ENCODE measurements at regions not wholly inside any gene's neighbourhood (a gene's known extent, or its start where the extent isn't known, plus 50 kb on each side); places are given as distances from the start of the nearest gene placed in this dataset.
"Not testable (repeated sequence)": the region's sequence is repeated elsewhere in the genome, so short reads cannot be mapped to it uniquely, and the experiment has no call there.

GRCh38 chr14:105641951-105642350, 115.6 kb downstream of the TMEM121 start:
- H3K4me1 ChIP-seq; H3K4me3 ChIP-seq; H3K9me3 ChIP-seq; H3K36me3 ChIP-seq (replicated peaks); DNase-seq (ENCODE audit: low spot score in 2 of 2); H3K27me3 ChIP-seq (ENCODE audit: low read depth); in situ Hi-C loops (cut with MboI; ENCODE audit: low sequenced_read_pairs): not testable (repeated sequence)

DNA sequence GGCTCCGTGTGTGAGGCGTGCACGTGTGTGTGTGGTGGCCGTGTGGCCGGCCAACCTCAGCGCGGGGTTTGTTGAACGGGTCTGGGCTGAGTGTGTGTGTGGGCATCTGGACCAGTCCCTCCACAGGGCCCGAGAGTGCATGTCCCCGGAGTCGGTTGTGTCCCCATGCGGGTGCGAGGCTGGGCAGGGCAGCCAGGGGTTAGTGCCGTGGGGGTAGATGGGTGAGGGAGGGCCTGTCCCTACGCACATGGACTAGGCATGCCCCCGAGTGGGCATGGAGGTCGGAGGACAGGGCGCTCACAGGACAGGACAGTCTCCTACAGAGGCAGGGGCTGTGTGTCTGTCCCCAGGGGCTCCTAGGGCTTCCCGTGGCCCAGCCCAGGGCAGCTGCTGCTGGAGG, 116.1 kb downstream of the TMEM121 start:
- in situ Hi-C loops (cut with MboI; ENCODE audit: low sequenced_read_pairs); H3K4me3 ChIP-seq; H3K36me3 ChIP-seq (replicated peaks); H3K9me3 ChIP-seq; DNase-seq (ENCODE audit: low spot score in 2 of 2); H3K4me1 ChIP-seq; H3K27me3 ChIP-seq (ENCODE audit: low read depth): not testable (repeated sequence)

GRCh38 chr14:105643406-105644052, 117.1 kb downstream of the TMEM121 start:
- DNase-seq (ENCODE audit: low spot score in 2 of 2); H3K36me3 ChIP-seq (replicated peaks); in situ Hi-C loops (cut with MboI; ENCODE audit: low sequenced_read_pairs); H3K27me3 ChIP-seq (ENCODE audit: low read depth); H3K4me3 ChIP-seq; H3K9me3 ChIP-seq; H3K4me1 ChIP-seq: not testable (repeated sequence)

DNA sequence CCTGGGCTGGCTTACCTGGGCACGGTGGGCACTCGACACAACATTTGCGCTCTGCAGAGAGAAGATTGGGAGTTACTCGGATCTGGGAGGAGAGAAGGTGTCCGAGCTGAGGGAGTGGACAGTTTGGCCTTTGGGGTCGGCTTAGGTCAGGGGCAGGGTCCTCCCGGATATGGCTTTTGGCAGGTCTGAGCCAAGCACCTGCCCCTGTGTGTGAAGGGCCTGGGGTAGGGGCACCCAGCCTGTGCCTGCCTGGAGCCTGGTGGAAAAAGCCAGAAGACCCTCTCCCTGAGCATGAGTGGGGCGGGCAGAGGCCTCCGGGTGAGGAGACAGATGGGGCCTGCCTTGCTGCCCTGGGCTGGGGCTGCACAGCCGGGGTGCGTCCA, 117.7 kb downstream of the TMEM121 start:
- H3K36me3 ChIP-seq (replicated peaks); H3K4me1 ChIP-seq; in situ Hi-C loops (cut with MboI; ENCODE audit: low sequenced_read_pairs); H3K4me3 ChIP-seq; DNase-seq (ENCODE audit: low spot score in 2 of 2); H3K27me3 ChIP-seq (ENCODE audit: low read depth); H3K9me3 ChIP-seq: not testable (repeated sequence)

GRCh38 chr14:105644457-105644856, 118.1 kb downstream of the TMEM121 start:
- in situ Hi-C loops (cut with MboI; ENCODE audit: low sequenced_read_pairs); H3K4me1 ChIP-seq; DNase-seq (ENCODE audit: low spot score in 2 of 2): not testable (repeated sequence)

DNA sequence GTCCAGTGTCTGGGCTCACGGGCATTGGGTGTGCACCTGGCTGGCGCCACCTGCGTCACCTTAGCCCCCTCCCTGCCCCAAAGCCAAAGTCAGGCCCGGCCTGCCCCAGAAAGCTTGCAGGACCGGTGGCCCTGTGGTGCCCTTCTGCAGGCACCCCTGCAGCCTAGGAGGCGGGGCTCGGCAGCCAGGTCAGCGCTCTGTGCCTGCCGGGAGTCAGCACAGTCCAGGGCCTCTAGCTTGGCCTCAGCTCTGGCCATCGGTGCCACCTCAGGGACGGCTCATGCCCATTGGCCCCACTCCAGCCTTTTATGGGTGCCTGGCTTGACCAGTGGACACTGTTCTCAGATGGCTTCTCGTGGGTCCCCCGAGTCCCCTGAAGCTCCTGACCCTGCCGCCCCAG, 118.5 kb downstream of the TMEM121 start:
- H3K27me3 ChIP-seq (ENCODE audit: low read depth); H3K36me3 ChIP-seq (replicated peaks); H3K4me1 ChIP-seq; in situ Hi-C loops (cut with MboI; ENCODE audit: low sequenced_read_pairs); H3K4me3 ChIP-seq; H3K9me3 ChIP-seq; DNase-seq (ENCODE audit: low spot score in 2 of 2): not testable (repeated sequence)

More at GRCh38 chr14:105644457-105644856, 118.1 kb downstream of the TMEM121 start:
- not testable (repeated sequence) for H3K27me3 ChIP-seq (ENCODE audit: low read depth); H3K9me3 ChIP-seq; H3K4me3 ChIP-seq; H3K36me3 ChIP-seq (replicated peaks)

DNA sequence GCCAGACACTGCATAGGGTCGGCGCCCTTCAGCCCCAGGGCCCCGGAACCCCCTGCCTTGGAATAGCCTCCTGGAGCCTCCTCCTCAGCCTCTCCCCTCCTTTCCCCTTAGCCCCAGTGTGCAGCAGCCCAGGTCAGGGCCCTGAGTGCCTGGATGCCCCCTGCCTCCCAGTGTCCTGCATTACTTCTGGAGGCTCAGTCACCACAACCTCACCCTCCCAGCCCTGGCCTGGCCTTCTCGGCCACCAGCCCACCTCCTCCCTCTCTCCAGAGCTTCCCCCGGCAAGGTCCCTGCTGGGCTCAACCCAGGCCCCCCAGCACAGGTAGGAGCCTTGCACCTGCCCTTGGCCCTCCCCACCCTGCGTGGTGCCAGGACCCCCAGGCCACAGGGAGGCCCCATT, 119.0 kb downstream of the TMEM121 start:
- H3K36me3 ChIP-seq (replicated peaks); H3K9me3 ChIP-seq; H3K4me1 ChIP-seq; DNase-seq (ENCODE audit: low spot score in 2 of 2); H3K27me3 ChIP-seq (ENCODE audit: low read depth); H3K4me3 ChIP-seq; in situ Hi-C loops (cut with MboI; ENCODE audit: low sequenced_read_pairs): not testable (repeated sequence)

DNA sequence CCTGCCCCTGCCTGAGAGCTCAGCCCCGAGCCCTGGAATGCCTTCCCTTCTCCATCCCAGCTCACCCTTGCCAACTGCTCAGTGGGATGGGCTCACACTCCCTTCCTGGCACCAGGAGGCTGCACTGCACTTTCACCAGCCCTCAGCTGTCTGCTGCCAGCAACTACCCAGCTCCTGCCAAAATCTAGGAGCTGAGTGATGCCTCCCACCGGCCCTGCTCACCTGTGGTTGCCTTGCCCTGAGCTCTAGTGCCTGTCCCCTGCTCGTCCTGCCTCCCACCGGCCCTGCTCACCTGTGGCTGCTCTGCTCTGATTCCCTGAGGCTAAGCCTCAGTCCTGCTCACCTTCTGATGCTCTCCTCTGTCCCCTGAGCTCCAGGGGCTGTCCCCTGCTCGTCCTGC, 119.8 kb downstream of the TMEM121 start:
- in situ Hi-C loops (cut with MboI; ENCODE audit: low sequenced_read_pairs) = no loop called here
- DNase-seq (ENCODE audit: low spot score in 2 of 2) = no peak

GRCh38 chr14:105646711-105647281, 120.4 kb downstream of the TMEM121 start:
- H3K36me3 ChIP-seq (replicated peaks); H3K4me1 ChIP-seq; DNase-seq (ENCODE audit: low spot score in 2 of 2); H3K27me3 ChIP-seq (ENCODE audit: low read depth); in situ Hi-C loops (cut with MboI; ENCODE audit: low sequenced_read_pairs); H3K9me3 ChIP-seq; H3K4me3 ChIP-seq: not testable (repeated sequence)

More for the DNA sequence above, 119.8 kb downstream of the TMEM121 start:
- H3K36me3 ChIP-seq (replicated peaks) = no peaks in the 10 kb centered on the region
- H3K9me3 ChIP-seq = no peaks in the 10 kb centered on the region
- no peak overlapping the region for H3K4me3 ChIP-seq
- H3K4me1 ChIP-seq = no peaks in the 10 kb centered on the region
- H3K27me3 ChIP-seq (ENCODE audit: low read depth) = no peaks in the 10 kb centered on the region

DNA sequence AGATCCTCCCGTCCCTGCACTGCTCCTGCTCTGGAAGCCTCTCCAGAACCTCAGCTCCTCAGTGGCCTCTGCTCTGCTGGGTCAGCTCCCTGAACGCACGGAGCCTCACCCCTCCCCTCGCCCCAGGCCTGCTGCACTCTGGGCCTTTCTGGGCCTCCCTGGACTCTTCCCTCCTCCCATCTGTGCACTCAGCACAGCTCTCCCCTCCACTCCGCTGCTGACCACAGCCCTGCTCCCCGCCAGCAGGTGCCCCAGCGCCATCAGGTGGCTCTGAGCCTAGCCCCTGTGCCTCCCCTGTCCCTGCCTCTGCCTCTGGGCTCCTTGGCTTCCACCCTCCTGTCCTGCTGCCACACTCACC, 121.0 kb downstream of the TMEM121 start:
- H3K27me3 ChIP-seq (ENCODE audit: low read depth); DNase-seq (ENCODE audit: low spot score in 2 of 2); H3K36me3 ChIP-seq (replicated peaks); H3K9me3 ChIP-seq; H3K4me1 ChIP-seq; in situ Hi-C loops (cut with MboI; ENCODE audit: low sequenced_read_pairs); H3K4me3 ChIP-seq: not testable (repeated sequence)

DNA sequence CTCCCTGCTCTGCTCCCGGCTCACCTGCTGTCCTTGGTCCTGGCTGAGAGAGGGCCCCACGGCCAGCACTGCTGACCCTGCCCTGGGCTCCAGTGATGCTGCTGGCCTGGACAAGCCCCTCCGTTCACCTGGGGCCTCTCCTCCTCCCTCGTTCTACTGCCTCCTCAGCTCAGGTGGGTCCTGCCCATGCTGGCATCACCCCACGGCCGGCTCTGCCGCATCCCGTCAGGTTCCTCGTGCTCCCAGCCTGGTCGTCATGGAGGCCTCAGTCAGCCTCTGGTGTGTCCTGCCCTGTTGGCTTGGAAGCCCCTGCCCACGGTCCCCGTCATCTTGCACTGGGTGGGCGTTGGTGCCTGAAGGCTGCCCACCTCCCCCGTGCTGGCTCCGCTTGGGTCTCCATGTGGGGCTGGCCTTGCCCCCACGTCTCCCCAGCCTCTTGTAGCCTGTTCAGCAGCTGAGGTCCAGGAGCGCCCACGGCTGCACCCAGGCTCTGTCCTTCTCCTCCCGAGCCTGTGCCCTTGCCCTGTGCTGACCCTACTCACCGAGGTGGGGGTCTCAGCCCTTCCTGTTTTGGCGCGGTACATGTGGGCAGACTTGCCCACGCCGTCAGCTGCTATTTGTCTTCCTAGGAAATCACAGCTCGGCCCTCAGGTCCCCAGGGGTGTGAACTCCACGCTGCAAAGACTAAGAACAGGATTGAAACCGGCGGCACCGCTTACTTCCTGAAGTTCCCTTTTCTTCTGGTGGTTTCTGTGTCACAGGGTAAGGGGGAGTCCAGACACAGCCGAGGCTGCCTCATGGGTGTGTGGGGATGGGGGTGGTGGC, 121.6 kb downstream of the TMEM121 start:
- Histone ChIP-seq H3K4me1 (no peaks in the 10 kb centered on the region), H3K4me3 (no peak overlapping the region), H3K9me3 (no peaks in the 10 kb centered on the region), H3K36me3 (replicated peaks) (no peaks in the 10 kb centered on the region), H3K27me3 (ENCODE audit: low read depth) (no peaks in the 10 kb centered on the region)
- in situ Hi-C loops (cut with MboI; ENCODE audit: low sequenced_read_pairs) = no loop called here
- DNase-seq (ENCODE audit: low spot score in 2 of 2) = no peak

- H3K27me3 ChIP-seq (ENCODE audit: low read depth); H3K36me3 ChIP-seq (replicated peaks); H3K4me3 ChIP-seq; in situ Hi-C loops (cut with MboI; ENCODE audit: low sequenced_read_pairs); H3K4me1 ChIP-seq; H3K9me3 ChIP-seq; DNase-seq (ENCODE audit: low spot score in 2 of 2): not testable (repeated sequence)
Observed at GRCh38 chr14:105648609-105649535, 122.5 kb downstream of the TMEM121 start.

GRCh38 chr14:105652317-105652716, 125.9 kb downstream of the TMEM121 start:
- not testable (repeated sequence) for H3K27me3 ChIP-seq (ENCODE audit: low read depth); H3K9me3 ChIP-seq; DNase-seq (ENCODE audit: low spot score in 2 of 2); H3K4me3 ChIP-seq; H3K4me1 ChIP-seq; H3K36me3 ChIP-seq (replicated peaks)
- in situ Hi-C loops (cut with MboI; ENCODE audit: low sequenced_read_pairs) = loop anchor here (10.0 kb wide), 1 partner anchor 48 kb away; no protein-coding TSS in a partner anchor

Measured in HAP-1 (cell line).